ENCODE measurements at regions not wholly inside any gene's neighbourhood (a gene's known extent, or its start where the extent isn't known, plus 50 kb on each side); places are given as distances from the start of the nearest gene placed in this dataset.

DNA sequence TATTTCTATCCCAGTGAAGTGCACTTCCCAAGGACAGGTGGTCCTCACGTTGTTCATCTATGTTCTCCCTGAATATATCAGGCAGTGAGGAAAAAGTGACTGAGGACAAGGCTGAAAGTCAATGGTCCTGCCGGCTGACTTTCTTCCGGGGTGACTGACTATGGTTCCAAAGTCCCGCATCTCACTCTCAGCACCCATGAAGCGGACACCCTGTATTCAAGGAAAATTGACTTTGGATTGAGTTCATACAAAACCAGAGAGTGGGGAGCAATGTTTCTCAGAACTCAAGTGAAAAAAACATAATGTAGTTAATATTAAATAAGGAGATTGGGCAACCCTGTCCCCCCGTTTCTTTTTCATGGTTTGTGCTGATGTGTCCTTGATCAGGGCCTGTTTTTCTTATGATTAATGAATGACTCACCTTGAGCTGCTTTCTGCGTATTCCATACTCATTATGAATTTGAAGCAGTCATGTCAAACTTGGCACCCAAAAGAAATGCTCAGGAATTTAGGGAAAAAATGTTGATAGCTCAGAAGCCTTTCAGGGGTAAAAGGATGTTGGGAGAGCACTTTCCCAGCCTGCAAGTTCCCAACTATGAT lies 184.0 kb downstream of the CYLD start:
- no peak for DNase-seq (ENCODE audit: low read depth, low spot score)

GRCh38 chr16:50924759-50925545 lies 183.1 kb downstream of the CYLD start:
- no peak for DNase-seq (ENCODE audit: low read depth, low spot score)

- DNase-seq (ENCODE audit: low read depth, low spot score): no peak
Measured at GRCh38 chr16:50917950-50918703, 176.2 kb downstream of the CYLD start.

GRCh38 chr16:50916040-50916439 lies 174.2 kb downstream of the CYLD start:
- no peak for DNase-seq (ENCODE audit: low read depth, low spot score)

DNA sequence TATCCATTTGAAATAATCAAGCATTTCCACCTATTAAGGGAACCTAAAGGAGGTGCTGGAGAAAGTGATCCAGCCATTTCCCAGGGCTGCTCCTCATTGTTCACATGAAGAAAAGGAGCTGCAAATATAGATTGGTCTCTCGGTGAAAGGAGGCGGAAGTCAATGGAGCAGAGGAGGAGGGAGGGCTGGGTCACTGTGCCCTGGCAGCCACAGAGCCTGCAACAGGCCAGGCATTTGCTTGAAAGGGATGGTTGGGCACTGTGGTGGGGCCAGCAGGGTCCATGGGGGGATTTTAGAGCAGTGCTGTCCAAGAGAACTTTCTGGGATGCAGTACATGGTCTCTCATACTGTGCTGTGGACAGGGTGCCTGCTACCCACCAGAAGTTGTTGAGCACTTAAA lies 173.2 kb downstream of the CYLD start:
- DNase-seq (ENCODE audit: low read depth, low spot score): no peak

DNA sequence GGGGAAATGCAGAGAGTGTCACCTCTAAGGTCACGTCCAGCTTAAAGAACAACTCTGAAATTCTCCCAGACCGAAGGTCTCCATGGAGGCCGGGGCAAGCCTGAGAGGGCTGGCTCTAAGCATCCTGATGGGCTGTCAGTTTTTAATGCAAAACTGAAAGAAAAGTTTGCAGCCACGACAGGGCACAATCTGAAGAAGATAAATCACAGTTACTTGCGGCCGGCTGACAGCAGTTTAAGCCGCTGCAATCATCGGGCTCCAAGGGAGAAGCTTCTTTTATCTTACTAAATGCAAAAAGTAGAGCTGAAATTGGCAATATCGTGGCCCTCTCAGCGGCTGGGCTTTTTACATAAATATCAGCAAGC lies 168.8 kb downstream of the CYLD start:
- no peak for DNase-seq (ENCODE audit: low read depth, low spot score)

DNA sequence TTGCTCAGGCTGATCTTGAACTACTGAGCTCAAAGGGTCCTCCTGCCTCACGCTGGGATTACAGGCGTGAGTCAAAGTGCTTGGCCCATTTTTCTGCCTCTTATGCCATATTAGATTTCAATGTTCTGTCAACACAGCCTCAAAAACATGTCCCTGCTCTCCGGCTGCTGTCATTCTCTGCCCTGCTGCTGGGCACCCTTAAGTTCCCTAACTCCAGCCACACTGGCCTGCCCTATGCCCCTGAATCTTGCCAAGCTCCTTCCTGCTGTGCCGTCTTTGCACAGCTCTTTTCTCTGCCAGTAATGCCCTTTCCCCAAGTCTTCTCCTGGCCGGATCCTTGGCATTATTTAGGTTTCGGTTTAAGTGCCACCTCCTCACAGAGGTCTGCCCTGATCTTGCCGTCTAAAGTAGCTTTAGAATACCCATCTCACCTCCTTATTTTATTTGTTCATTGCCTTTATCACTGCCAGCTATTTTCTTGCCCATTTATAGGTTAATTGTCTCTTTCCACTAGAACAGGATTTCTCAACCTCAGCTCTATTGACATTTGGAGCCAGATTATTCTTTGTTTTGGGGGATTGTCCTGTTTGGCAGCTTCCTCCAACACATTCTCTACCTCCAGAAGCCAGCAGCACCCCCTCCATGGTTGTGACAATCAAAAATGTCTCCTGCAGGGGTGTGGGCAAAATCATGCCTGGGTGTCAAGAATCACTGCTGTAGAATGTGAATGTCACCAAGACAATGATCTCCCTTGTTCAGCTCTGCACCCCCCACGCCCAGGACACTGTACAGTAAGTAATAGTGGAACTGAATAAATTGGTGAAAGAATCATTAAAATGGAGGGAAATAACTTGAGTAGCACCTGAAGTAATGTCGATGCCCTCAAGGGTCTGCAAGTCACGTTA lies 168.2 kb downstream of the CYLD start:
- no peak for DNase-seq (ENCODE audit: low read depth, low spot score)

GRCh38 chr16:50908468-50908867 lies 166.6 kb downstream of the CYLD start:
- no peak for DNase-seq (ENCODE audit: low read depth, low spot score)

DNA sequence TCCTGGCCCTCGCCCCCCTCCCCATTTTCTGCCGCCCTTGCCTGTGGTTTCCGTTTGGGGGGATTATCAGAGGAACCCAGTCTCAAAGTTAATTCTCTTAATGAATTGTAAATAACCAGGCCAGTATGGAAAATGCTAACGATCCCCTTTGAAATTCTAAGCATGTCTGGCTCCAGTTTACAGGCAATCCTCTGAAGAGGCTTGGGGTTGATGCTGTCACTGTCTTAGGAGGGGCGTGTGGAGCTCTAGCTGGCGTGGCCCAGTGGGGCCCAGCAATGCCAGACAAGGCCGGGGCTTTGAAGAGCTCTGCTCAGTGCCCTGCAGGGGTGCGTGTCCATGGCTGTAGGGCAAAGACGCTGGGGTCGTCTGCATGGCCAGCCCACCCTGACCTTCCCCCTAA lies 164.6 kb downstream of the CYLD start:
- DNase-seq (ENCODE audit: low read depth, low spot score): no peak

GRCh38 chr16:50902457-50902856 lies 160.6 kb downstream of the CYLD start:
- no peak for DNase-seq (ENCODE audit: low read depth, low spot score)

GRCh38 chr16:50901062-50901461 lies 159.2 kb downstream of the CYLD start:
- no peak for DNase-seq (ENCODE audit: low read depth, low spot score)

- DNase-seq (ENCODE audit: low read depth, low spot score): no peak
Measured at GRCh38 chr16:50900391-50900942, 158.6 kb downstream of the CYLD start.

GRCh38 chr16:50899951-50900350 lies 158.1 kb downstream of the CYLD start:
- no peak for DNase-seq (ENCODE audit: low read depth, low spot score)

DNA sequence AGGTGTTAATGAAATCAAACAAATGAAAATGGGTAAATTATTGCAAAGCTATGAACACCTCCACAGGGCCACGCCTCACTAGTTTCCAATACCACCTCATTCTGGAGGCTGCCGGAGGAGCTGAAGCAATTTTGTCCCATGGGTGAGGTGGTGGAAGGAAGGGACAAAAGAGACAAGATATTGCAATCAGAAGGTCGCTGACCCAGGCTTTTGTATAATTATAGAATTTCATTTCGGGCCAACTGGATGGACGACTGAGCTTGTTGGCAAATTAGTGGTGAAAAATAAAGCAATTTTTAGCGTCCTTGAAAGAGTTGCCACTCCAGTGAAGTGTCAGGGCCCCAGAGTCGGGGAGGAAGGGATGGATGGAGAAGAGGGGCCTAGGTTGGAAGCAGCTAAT lies 147.9 kb downstream of the CYLD start:
- DNase-seq (ENCODE audit: low read depth, low spot score): no peak

DNA sequence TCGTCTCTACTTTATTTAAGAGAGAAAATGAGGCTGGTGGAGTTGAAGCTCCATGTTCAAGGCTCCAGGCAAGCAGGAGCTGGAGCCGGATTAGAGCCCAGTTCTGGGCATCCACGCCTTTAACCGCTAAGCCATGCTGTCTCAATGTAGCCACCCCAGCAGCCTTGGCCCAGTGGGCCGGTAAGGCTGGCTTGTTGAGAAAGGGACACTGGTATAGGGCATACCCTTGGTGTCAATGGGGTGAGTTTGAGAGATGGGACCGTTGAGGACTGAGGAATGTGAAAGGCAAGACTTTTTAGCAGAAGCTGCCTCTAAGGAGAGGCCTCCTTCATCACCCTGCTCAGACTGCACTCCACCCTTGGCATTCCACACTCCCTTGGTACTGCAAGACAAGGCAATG lies 147.4 kb downstream of the CYLD start:
- DNase-seq (ENCODE audit: low read depth, low spot score): no peak

GRCh38 chr16:50888486-50889261 lies 146.8 kb downstream of the CYLD start:
- no peak for DNase-seq (ENCODE audit: low read depth, low spot score)

GRCh38 chr16:50887500-50888298 lies 145.8 kb downstream of the CYLD start:
- DNase-seq (ENCODE audit: low read depth, low spot score): no peak

GRCh38 chr16:50884066-50884860 lies 142.4 kb downstream of the CYLD start:
- peak; percentile 37 for DNase-seq (ENCODE audit: low read depth, low spot score)

DNA sequence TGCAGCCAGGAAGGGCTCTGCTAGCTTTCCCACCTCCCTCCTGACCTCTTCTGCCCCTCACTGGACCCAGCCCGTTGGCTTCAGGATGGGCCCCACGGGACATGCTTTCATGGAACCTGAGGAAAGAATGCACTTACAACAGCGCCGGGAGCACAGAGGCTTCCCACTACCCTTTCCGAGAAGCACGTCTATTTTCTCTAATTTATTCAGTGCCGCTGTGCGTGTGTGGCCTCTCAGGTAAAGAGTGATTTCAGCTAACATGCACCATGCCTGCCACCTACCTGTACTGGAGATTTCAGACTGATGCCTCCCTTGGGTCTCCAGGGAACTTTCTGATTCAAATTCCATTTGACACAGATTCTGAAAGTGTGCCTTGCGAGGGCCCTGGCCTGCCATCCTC lies 140.1 kb downstream of the CYLD start:
- no peak for DNase-seq (ENCODE audit: low read depth, low spot score)
